CD14-positive monocyte (primary cell): ENCODE measurements at regions not wholly inside any gene's neighbourhood (a gene's known extent, or its start where the extent isn't known, plus 50 kb on each side); places are given as distances from the start of the nearest gene placed in this dataset.

Source experiments
- DNase-seq, 3 donors: peaks; one replicate each; pipeline ENCODE4 v3.0.0-alpha.2; 2011 to 2022
- H2AFZ ChIP-seq: 2 replicates; pipeline ENCODE4 v1.6.0; 2012; ENCODE audit warnings: mild to moderate bottlenecking, low read depth, low read length, inconsistent platforms; ENCODE audit not compliant: insufficient read depth, poor library complexity, severe bottlenecking
- H3K27ac ChIP-seq, 2 donors: 1 replicate in 1 of 2; 2 replicates in 1 of 2; pipeline ENCODE4 v1.5.1; 2012 to 2013; ENCODE audit warnings: low read length in 2 of 2, control low read depth in 1 of 2, inconsistent platforms in 1 of 2, low read depth in 1 of 2, mild to moderate bottlenecking in 1 of 2
- H3K27me3 ChIP-seq, 2 donors: one replicate each; pipeline versions ENCODE4 v1.6.0 to v1.6.1; 2011 to 2013; ENCODE audit warnings: low read length in 2 of 2; ENCODE audit not compliant: control insufficient read depth in 2 of 2, insufficient read depth in 2 of 2
- H3K36me3 ChIP-seq, 2 donors: replicated peaks in 1 of 2; 1 replicate in 1 of 2; 2 replicates in 1 of 2; pipeline versions ENCODE4 v1.5.1 to v1.6.1; 2012 to 2013; ENCODE audit warnings: low read length in 2 of 2, control low read depth in 1 of 2, inconsistent platforms in 1 of 2, mild to moderate bottlenecking in 1 of 2; ENCODE audit not compliant: insufficient read depth in 2 of 2, control insufficient read depth in 1 of 2
- H3K4me1 ChIP-seq, 2 donors: 1 replicate in 1 of 2; 2 replicates in 1 of 2; pipeline versions ENCODE4 v1.5.1 to v1.6.1; 2012 to 2013; ENCODE audit warnings: low read length in 2 of 2, control low read depth in 1 of 2, inconsistent platforms in 1 of 2, mild to moderate bottlenecking in 1 of 2, moderate library complexity in 1 of 2; ENCODE audit not compliant: insufficient read depth in 2 of 2, control insufficient read depth in 1 of 2
- H3K4me2 ChIP-seq: replicated peaks from 2 replicates; pipeline ENCODE3; 2012; ENCODE audit warnings: low read length, moderate library complexity, mild to moderate bottlenecking; ENCODE audit not compliant: poor library complexity, severe bottlenecking; ENCODE audit errors: extremely low read depth
- H3K4me3 ChIP-seq, 3 experiments: fragments of 200-600 bp in 1 of 3; sonication (generic) in 1 of 3; replicated peaks in 1 of 3; 1 replicate in 2 of 3; 2 replicates in 1 of 3; pipeline ENCODE4 v1.5.1; 2011 to 2013; ENCODE audit warnings: low read length in 3 of 3, mild to moderate bottlenecking in 3 of 3, control low read depth in 2 of 3, low read depth in 2 of 3, inconsistent platforms in 1 of 3, moderate library complexity in 1 of 3
- H3K79me2 ChIP-seq: 2 replicates; pipeline ENCODE4 v1.6.0; 2012; ENCODE audit warnings: mild to moderate bottlenecking, control low read depth, inconsistent platforms, low read length, moderate library complexity; ENCODE audit not compliant: insufficient read depth
- H3K9ac ChIP-seq: 2 replicates; pipeline ENCODE4 v1.6.0; 2017; ENCODE audit warnings: low read length, mild to moderate bottlenecking; ENCODE audit not compliant: insufficient read depth, poor library complexity, severe bottlenecking
- H3K9me3 ChIP-seq, 2 donors: replicated peaks in 1 of 2; 1 replicate in 1 of 2; 2 replicates in 1 of 2; pipeline versions ENCODE4 v1.5.1 to v1.6.1; 2012 to 2013; ENCODE audit warnings: low read length in 2 of 2, control low read depth in 1 of 2; ENCODE audit not compliant: control insufficient read depth in 1 of 2, insufficient read depth in 1 of 2
- H4K20me1 ChIP-seq: 2 replicates; pipeline ENCODE4 v1.6.0; 2012; ENCODE audit warnings: mild to moderate bottlenecking, low read length, control low read depth, moderate library complexity; ENCODE audit not compliant: insufficient read depth
- H3K27ac Mint-ChIP-seq, 7 donors: one replicate each; pipeline ENCODE4 v1.8.0; 2020; ENCODE audit warnings: mild to moderate bottlenecking in 7 of 7, mixed read lengths in 7 of 7, moderate library complexity in 6 of 7, inconsistent platforms in 2 of 7
- H3K27me3 Mint-ChIP-seq, 3 donors: one replicate each; pipeline ENCODE4 v1.8.0; 2021 to 2022; ENCODE audit warnings: low read depth in 3 of 3, mild to moderate bottlenecking in 3 of 3, mixed read lengths in 3 of 3, moderate library complexity in 3 of 3, inconsistent platforms in 1 of 3
- H3K36me3 Mint-ChIP-seq, 2 donors: one replicate each; pipeline ENCODE4 v1.8.0; 2020; ENCODE audit warnings: mixed read lengths in 2 of 2, inconsistent platforms in 1 of 2, mild to moderate bottlenecking in 1 of 2
- H3K4me1 Mint-ChIP-seq: one replicate; pipeline ENCODE4 v1.8.0; 2020; ENCODE audit warnings: mild to moderate bottlenecking, mixed read lengths
- H3K4me3 Mint-ChIP-seq, 2 donors: one replicate each; pipeline ENCODE4 v1.8.0; 2020; ENCODE audit warnings: mild to moderate bottlenecking in 2 of 2, mixed read lengths in 2 of 2, moderate library complexity in 1 of 2
- H3K9me3 Mint-ChIP-seq, 7 donors: one replicate each; pipeline ENCODE4 v1.8.0; 2020 to 2022; ENCODE audit warnings: mixed read lengths in 7 of 7, mild to moderate bottlenecking in 6 of 7, moderate library complexity in 6 of 7, inconsistent platforms in 2 of 7
- CTCF ChIP-seq: fragments of 200-600 bp; IDR thresholded peaks from one replicate; pipeline ENCODE4 v1.8.0; 2022; ENCODE audit warnings: antibody characterized with exemption, mild to moderate bottlenecking
- WGBS: methylation state at CpG from one replicate; pipeline ENCODE4 v1.1.5; 2013; ENCODE audit warnings: missing lambda C conversion rate; ENCODE audit not compliant: insufficient coverage; 5-methylcytosine and 5-hydroxymethylcytosine counted together
- intact Hi-C, 2 donors: fragments of 100-400 bp; cut with micrococcal nuclease; formaldehyde crosslinking; loops; one replicate each; pipeline versions ENCODE4 v1.15.0 to v1.15.1; 2023

GRCh38 chr5:52597625-52598024, 190.1 kb upstream of the ITGA1 start:
- H3K4me1 Mint-ChIP-seq = no peaks in the 10 kb centered on the region
- H3K36me3 Mint-ChIP-seq = no peaks in the 10 kb centered on the region
- H4K20me1 ChIP-seq = no peaks in the 10 kb centered on the region
- H3K27ac Mint-ChIP-seq = no peak overlapping the region
- peaks cover 0 to 3% (median 0%) of the 10 kb centered on the region in 7 donors for H3K9me3 Mint-ChIP-seq
- intact Hi-C loops = no loop called here
- WGBS = 100% methylated on average over 1 of the region's 2 CpGs
- H3K4me1 ChIP-seq = no peaks in the 10 kb centered on the region
- DNase-seq = no peak
- H3K4me3 ChIP-seq = no peak overlapping the region
- no peak overlapping the region for H3K27ac ChIP-seq
- no peak overlapping the region for H3K4me3 Mint-ChIP-seq
- no peaks in the 10 kb centered on the region for H3K36me3 ChIP-seq
- H3K9me3 ChIP-seq = no peaks in the 10 kb centered on the region
- TF ChIP-seq CTCF = no peak
- H3K79me2 ChIP-seq = no peaks in the 10 kb centered on the region
- H2AFZ ChIP-seq = no peak overlapping the region
- no peaks in the 10 kb centered on the region for H3K27me3 Mint-ChIP-seq
- no peak overlapping the region for H3K4me2 ChIP-seq
- H3K27me3 ChIP-seq = no peaks in the 10 kb centered on the region
- no peak overlapping the region for H3K9ac ChIP-seq

GRCh38 chr5:52598968-52599367, 188.7 kb upstream of the ITGA1 start:
- Mint-ChIP-seq H3K4me3 (no peak overlapping the region), H3K4me1 (no peaks in the 10 kb centered on the region), H3K9me3 (peaks cover 0 to 3% (median 0%) of the 10 kb centered on the region in 7 donors), H3K27ac (no peak overlapping the region), H3K36me3 (no peaks in the 10 kb centered on the region), H3K27me3 (peaks cover 0 to 2% (median 0%) of the 10 kb centered on the region in 3 donors)
- no peak overlapping the region for H3K27ac ChIP-seq
- DNase-seq = no peak
- no peaks in the 10 kb centered on the region for H3K4me1 ChIP-seq
- H3K9ac ChIP-seq = no peak overlapping the region
- no peak overlapping the region for H3K4me2 ChIP-seq
- no peaks in the 10 kb centered on the region for H3K9me3 ChIP-seq
- no peaks in the 10 kb centered on the region for H3K36me3 ChIP-seq
- no peaks in the 10 kb centered on the region for H3K79me2 ChIP-seq
- H2AFZ ChIP-seq = no peak overlapping the region
- WGBS = 86% methylated on average over 2 of the region's 5 CpGs
- no peak for TF ChIP-seq CTCF
- H3K27me3 ChIP-seq = no peaks in the 10 kb centered on the region
- no peak overlapping the region for H3K4me3 ChIP-seq
- intact Hi-C loops = no loop called here
- H4K20me1 ChIP-seq = no peaks in the 10 kb centered on the region
